ENCODE measurements at regions not wholly inside any gene's neighbourhood (a gene's known extent, or its start where the extent isn't known, plus 50 kb on each side); places are given as distances from the start of the nearest gene placed in this dataset.

DNA sequence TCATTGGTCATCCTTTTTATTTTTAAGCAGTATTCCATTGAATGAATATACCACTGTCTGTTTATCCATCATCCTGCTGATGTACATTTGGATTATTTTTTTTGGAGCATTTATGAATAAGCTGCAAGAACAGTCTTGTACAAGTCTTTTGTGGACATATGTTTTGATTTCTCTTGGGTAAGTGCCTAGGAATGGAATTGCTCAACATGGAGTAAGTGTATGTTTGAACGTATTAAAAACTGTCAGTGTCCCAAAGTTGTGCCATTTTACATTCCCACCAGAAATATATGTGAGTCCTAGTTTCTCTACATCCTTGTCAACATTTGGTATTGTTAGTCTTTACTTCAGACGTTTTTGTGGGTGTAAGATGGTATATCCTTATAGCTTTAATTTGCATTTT is 287.0 kb upstream of the POF1B start:
- ChIA-PET POLR2A (no interaction called here), CTCF (ENCODE audit: low intra/inter-chr PET ratio) (no interaction called here)
- no peaks in the 10 kb centered on the region for H3K9me3 ChIP-seq (replicated peaks; ENCODE audit: control insufficient read depth, insufficient read depth, low read depth, low read length)
- no peaks in the 10 kb centered on the region for H3K36me3 ChIP-seq (ENCODE audit: control insufficient read depth, insufficient read depth, low read length)
- no peaks in the 10 kb centered on the region for H3K4me1 ChIP-seq (replicated peaks in 1 of 2; ENCODE audit: control insufficient read depth in 2 of 2, insufficient read depth in 2 of 2, low read length in 2 of 2)
- no peak overlapping the region for H3K27ac ChIP-seq (ENCODE audit: extremely low read depth, low read depth, low read length)
- DNase-seq (ENCODE audit: extremely low read depth in 1 of 4, low spot score in 3 of 4) (no peak), FAIRE-seq (no peak), ATAC-seq (no peak)
- H3K79me2 ChIP-seq (ENCODE audit: control insufficient read depth, insufficient read depth, low read length), result no peaks in the 10 kb centered on the region
- 0% methylated on average over 2 of the region's 2 CpGs for WGBS (ENCODE audit: insufficient coverage, low coverage, missing lambda C conversion rate)
- no peak overlapping the region for H3K4me2 ChIP-seq (ENCODE audit: insufficient read depth, low read length)
- no peaks in the 10 kb centered on the region for H3K9me1 ChIP-seq (ENCODE audit: control insufficient read depth, insufficient read depth, low read length)
- intact Hi-C loops (cut with micrococcal nuclease), result no loop called here
- no peak overlapping the region for H3K4me3 ChIP-seq
- TF ChIP-seq, protein P1, sequence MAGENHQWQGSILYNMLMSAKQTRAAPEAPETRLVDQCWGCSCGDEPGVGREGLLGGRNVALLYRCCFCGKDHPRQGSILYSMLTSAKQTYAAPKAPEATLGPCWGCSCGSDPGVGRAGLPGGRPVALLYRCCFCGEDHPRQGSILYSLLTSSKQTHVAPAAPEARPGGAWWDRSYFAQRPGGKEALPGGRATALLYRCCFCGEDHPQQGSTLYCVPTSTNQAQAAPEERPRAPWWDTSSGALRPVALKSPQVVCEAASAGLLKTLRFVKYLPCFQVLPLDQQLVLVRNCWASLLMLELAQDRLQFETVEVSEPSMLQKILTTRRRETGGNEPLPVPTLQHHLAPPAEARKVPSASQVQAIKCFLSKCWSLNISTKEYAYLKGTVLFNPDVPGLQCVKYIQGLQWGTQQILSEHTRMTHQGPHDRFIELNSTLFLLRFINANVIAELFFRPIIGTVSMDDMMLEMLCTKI (IDR thresholded peaks at IDR 0.05; ENCODE audit: partially characterized antibody), result no peak
- TF ChIP-seq GABPB1 (CRISPR knock-in tag; IDR thresholded peaks at IDR 0.05), result no peak
- TF ChIP-seq EZH2 (IDR thresholded peaks at IDR 0.05; ENCODE audit: borderline replicate concordance, low read depth, low read length), result no peak
- TF ChIP-seq, protein P2, sequence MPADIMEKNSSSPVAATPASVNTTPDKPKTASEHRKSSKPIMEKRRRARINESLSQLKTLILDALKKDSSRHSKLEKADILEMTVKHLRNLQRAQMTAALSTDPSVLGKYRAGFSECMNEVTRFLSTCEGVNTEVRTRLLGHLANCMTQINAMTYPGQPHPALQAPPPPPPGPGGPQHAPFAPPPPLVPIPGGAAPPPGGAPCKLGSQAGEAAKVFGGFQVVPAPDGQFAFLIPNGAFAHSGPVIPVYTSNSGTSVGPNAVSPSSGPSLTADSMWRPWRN (IDR thresholded peaks at IDR 0.05; ENCODE audit: low read depth), result no peak
- no peak for TF ChIP-seq ZNF263 (CRISPR knock-in tag; IDR thresholded peaks at IDR 0.05; ENCODE audit: borderline replicate concordance)
- no peak for TF ChIP-seq BHLHE40 (IDR thresholded peaks at IDR 0.05; ENCODE audit: low read length)
- TF ChIP-seq, protein P3, sequence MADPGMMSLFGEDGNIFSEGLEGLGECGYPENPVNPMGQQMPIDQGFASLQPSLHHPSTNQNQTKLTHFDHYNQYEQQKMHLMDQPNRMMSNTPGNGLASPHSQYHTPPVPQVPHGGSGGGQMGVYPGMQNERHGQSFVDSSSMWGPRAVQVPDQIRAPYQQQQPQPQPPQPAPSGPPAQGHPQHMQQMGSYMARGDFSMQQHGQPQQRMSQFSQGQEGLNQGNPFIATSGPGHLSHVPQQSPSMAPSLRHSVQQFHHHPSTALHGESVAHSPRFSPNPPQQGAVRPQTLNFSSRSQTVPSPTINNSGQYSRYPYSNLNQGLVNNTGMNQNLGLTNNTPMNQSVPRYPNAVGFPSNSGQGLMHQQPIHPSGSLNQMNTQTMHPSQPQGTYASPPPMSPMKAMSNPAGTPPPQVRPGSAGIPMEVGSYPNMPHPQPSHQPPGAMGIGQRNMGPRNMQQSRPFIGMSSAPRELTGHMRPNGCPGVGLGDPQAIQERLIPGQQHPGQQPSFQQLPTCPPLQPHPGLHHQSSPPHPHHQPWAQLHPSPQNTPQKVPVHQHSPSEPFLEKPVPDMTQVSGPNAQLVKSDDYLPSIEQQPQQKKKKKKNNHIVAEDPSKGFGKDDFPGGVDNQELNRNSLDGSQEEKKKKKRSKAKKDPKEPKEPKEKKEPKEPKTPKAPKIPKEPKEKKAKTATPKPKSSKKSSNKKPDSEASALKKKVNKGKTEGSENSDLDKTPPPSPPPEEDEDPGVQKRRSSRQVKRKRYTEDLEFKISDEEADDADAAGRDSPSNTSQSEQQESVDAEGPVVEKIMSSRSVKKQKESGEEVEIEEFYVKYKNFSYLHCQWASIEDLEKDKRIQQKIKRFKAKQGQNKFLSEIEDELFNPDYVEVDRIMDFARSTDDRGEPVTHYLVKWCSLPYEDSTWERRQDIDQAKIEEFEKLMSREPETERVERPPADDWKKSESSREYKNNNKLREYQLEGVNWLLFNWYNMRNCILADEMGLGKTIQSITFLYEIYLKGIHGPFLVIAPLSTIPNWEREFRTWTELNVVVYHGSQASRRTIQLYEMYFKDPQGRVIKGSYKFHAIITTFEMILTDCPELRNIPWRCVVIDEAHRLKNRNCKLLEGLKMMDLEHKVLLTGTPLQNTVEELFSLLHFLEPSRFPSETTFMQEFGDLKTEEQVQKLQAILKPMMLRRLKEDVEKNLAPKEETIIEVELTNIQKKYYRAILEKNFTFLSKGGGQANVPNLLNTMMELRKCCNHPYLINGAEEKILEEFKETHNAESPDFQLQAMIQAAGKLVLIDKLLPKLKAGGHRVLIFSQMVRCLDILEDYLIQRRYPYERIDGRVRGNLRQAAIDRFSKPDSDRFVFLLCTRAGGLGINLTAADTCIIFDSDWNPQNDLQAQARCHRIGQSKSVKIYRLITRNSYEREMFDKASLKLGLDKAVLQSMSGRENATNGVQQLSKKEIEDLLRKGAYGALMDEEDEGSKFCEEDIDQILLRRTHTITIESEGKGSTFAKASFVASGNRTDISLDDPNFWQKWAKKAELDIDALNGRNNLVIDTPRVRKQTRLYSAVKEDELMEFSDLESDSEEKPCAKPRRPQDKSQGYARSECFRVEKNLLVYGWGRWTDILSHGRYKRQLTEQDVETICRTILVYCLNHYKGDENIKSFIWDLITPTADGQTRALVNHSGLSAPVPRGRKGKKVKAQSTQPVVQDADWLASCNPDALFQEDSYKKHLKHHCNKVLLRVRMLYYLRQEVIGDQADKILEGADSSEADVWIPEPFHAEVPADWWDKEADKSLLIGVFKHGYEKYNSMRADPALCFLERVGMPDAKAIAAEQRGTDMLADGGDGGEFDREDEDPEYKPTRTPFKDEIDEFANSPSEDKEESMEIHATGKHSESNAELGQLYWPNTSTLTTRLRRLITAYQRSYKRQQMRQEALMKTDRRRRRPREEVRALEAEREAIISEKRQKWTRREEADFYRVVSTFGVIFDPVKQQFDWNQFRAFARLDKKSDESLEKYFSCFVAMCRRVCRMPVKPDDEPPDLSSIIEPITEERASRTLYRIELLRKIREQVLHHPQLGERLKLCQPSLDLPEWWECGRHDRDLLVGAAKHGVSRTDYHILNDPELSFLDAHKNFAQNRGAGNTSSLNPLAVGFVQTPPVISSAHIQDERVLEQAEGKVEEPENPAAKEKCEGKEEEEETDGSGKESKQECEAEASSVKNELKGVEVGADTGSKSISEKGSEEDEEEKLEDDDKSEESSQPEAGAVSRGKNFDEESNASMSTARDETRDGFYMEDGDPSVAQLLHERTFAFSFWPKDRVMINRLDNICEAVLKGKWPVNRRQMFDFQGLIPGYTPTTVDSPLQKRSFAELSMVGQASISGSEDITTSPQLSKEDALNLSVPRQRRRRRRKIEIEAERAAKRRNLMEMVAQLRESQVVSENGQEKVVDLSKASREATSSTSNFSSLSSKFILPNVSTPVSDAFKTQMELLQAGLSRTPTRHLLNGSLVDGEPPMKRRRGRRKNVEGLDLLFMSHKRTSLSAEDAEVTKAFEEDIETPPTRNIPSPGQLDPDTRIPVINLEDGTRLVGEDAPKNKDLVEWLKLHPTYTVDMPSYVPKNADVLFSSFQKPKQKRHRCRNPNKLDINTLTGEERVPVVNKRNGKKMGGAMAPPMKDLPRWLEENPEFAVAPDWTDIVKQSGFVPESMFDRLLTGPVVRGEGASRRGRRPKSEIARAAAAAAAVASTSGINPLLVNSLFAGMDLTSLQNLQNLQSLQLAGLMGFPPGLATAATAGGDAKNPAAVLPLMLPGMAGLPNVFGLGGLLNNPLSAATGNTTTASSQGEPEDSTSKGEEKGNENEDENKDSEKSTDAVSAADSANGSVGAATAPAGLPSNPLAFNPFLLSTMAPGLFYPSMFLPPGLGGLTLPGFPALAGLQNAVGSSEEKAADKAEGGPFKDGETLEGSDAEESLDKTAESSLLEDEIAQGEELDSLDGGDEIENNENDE (IDR thresholded peaks at IDR 0.05; ENCODE audit: low read depth, low read length), result no peak
- in situ Hi-C loops (cut with MboI), result no loop called here
- H4K20me1 ChIP-seq (replicated peaks; ENCODE audit: control insufficient read depth, insufficient read depth, low read length), result no peaks in the 10 kb centered on the region
- no peaks in the 10 kb centered on the region for H3K27me3 ChIP-seq (ENCODE audit: control insufficient read depth in 2 of 2, insufficient read depth in 2 of 2, low read length in 2 of 2)
- no peak overlapping the region for H3K9ac ChIP-seq (ENCODE audit: insufficient read depth in 1 of 2, low read depth in 2 of 2, low read length in 2 of 2)
- H2AFZ ChIP-seq (ENCODE audit: low read depth, low read length), result no peak overlapping the region
- no TSS peak for BruUV-seq (replicated peaks)

Data from K562 (cell line).